PC-3 (cell line): ENCODE measurements at regions not wholly inside any gene's neighbourhood (a gene's known extent, or its start where the extent isn't known, plus 50 kb on each side); places are given as distances from the start of the nearest gene placed in this dataset.

Experiments used
- ATAC-seq: fragments of 200-7000 bp; cut with Tn5 transposase; 2 replicates; pipeline ENCODE4 v1.9.1; 2020; ENCODE audit warnings: mild to moderate bottlenecking, moderate library complexity
- BruUV-seq: library from RNA; stranded (reverse); fragments of 400-500 nt; replicated peaks from 2 replicates; lab custom pipeline; 2021; lab: Mats Ljungman, UMichigan
- CTCF ChIA-PET: fragments of 300-600 bp; sonication (Branson Sonifier 250); formaldehyde crosslinking; loops from one replicate; lab custom pipeline; 2022; ENCODE audit warnings: antibody characterized with exemption; lab: Charles Lee
- POLR2A ChIA-PET: fragments of 300-600 bp; sonication (Branson Sonifier 250); formaldehyde crosslinking; loops from one replicate; lab custom pipeline; 2022; ENCODE audit warnings: antibody characterized with exemption; ENCODE audit not compliant: unreplicated experiment; lab: Charles Lee
- DNase-seq: peaks from one replicate; pipeline ENCODE4 v3.0.0-alpha.2; 2015
- H2AFZ ChIP-seq: fragments of 300-600 bp; sonication (generic); 2 replicates; pipeline ENCODE4 v1.6.0; 2016; ENCODE audit warnings: antibody characterized with exemption, low read length
- H3F3A ChIP-seq: fragments of 300-600 bp; sonication (generic); one replicate; pipeline ENCODE4 v1.6.0; 2017; ENCODE audit warnings: antibody characterized with exemption, low read length, control low read depth, mild to moderate bottlenecking; ENCODE audit not compliant: unreplicated experiment
- H3K27ac ChIP-seq: fragments of 300-600 bp; sonication (generic); 2 replicates; pipeline ENCODE4 v1.5.1; 2016; ENCODE audit warnings: mild to moderate bottlenecking, low read length
- H3K27me3 ChIP-seq: fragments of 300-600 bp; sonication (generic); 2 replicates; pipeline ENCODE4 v1.6.1; 2016; ENCODE audit warnings: low read length, mixed read lengths
- H3K36me3 ChIP-seq: fragments of 300-600 bp; sonication (generic); 2 replicates; pipeline ENCODE4 v1.6.1; 2016; ENCODE audit warnings: low read depth, mixed run types, low read length, mixed read lengths
- H3K4me1 ChIP-seq: fragments of 300-600 bp; sonication (generic); 2 replicates; pipeline ENCODE4 v1.5.1; 2016; ENCODE audit warnings: low read length; ENCODE audit not compliant: insufficient read depth
- H3K4me2 ChIP-seq: fragments of 300-600 bp; sonication (generic); 2 replicates; pipeline ENCODE4 v1.6.0; 2016; ENCODE audit warnings: low read length
- H3K4me3 ChIP-seq: fragments of 300-600 bp; sonication (generic); 2 replicates; pipeline ENCODE4 v1.5.1; 2016; ENCODE audit warnings: mild to moderate bottlenecking, low read length, mixed read lengths
- H3K79me2 ChIP-seq: fragments of 300-600 bp; sonication (generic); 2 replicates; pipeline ENCODE4 v1.6.1; 2017; ENCODE audit warnings: low read length, mixed read lengths
- H3K9ac ChIP-seq: fragments of 300-600 bp; sonication (generic); 2 replicates; pipeline ENCODE4 v1.6.0; 2016; ENCODE audit warnings: mild to moderate bottlenecking, low read length
- H3K9me2 ChIP-seq: fragments of 300-600 bp; sonication (generic); replicated peaks from 2 replicates; pipeline ENCODE4 v1.6.1; 2016; ENCODE audit warnings: mixed run types, low read length, mixed read lengths
- H3K9me3 ChIP-seq: fragments of 300-600 bp; sonication (generic); 2 replicates; pipeline ENCODE4 v1.6.1; 2016; ENCODE audit warnings: low read length, mixed read lengths
- H4K20me1 ChIP-seq: fragments of 300-600 bp; sonication (generic); 2 replicates; pipeline ENCODE4 v1.6.1; 2016; ENCODE audit warnings: low read length, mixed read lengths
- CTCF ChIP-seq: fragments of 300-600 bp; sonication (generic); conservative IDR thresholded peaks from 2 replicates; pipeline ENCODE4 v1.5.1; 2017; ENCODE audit warnings: antibody characterized with exemption, low read depth, mild to moderate bottlenecking, low read length
- EZH2 ChIP-seq: fragments of 300-600 bp; sonication (generic); IDR thresholded peaks from one replicate; pipeline ENCODE4 v1.6.1; 2017; ENCODE audit warnings: antibody characterized with exemption, mild to moderate bottlenecking, low read length; ENCODE audit not compliant: unreplicated experiment
- EZH2phosphoT487 ChIP-seq: fragments of 300-600 bp; sonication (generic); IDR thresholded peaks from 2 replicates; pipeline ENCODE4 v1.6.1; 2018; ENCODE audit warnings: mild to moderate bottlenecking, antibody characterized with exemption, low read length, borderline replicate concordance
- intact Hi-C: fragments of 100-400 bp; cut with micrococcal nuclease; formaldehyde crosslinking; loops from 2 replicates; pipeline ENCODE4 v1.9.0; 2023

- intact Hi-C loops, result no loop called here
- H3K27ac ChIP-seq, result no peak overlapping the region
- no peaks in the 10 kb centered on the region for H4K20me1 ChIP-seq
- no peak overlapping the region for H3K4me2 ChIP-seq
- H3K9ac ChIP-seq, result no peak overlapping the region
- ChIA-PET POLR2A (no interaction called here), CTCF (no interaction called here)
- H3K4me1 ChIP-seq, result no peaks in the 10 kb centered on the region
- no peak overlapping the region for H3K4me3 ChIP-seq
- no TSS peak for BruUV-seq
- H3K36me3 ChIP-seq, result no peaks in the 10 kb centered on the region
- no peaks in the 10 kb centered on the region for H3F3A ChIP-seq
- no peaks in the 10 kb centered on the region for H3K9me2 ChIP-seq
- H3K79me2 ChIP-seq, result no peaks in the 10 kb centered on the region
- no peak for ATAC-seq
- no peaks in the 10 kb centered on the region for H3K9me3 ChIP-seq
- TF ChIP-seq EZH2 (no peak), EZH2phosphoT487 (no peak), CTCF (no peak)
- no peak for DNase-seq
- no peaks in the 10 kb centered on the region for H3K27me3 ChIP-seq
- H2AFZ ChIP-seq, result no peak overlapping the region
Measured at GRCh38 chr20:11315525-11315924, 602.2 kb upstream of the BTBD3 start.

- Histone ChIP-seq H3K9ac (no peak overlapping the region), H3K9me2 (no peaks in the 10 kb centered on the region), H3K27me3 (no peaks in the 10 kb centered on the region), H3K4me1 (no peaks in the 10 kb centered on the region), H3K79me2 (no peaks in the 10 kb centered on the region), H3K4me2 (no peak overlapping the region), H2AFZ (no peak overlapping the region), H3K27ac (no peak overlapping the region), H3F3A (no peaks in the 10 kb centered on the region), H3K4me3 (no peak overlapping the region), H3K36me3 (no peaks in the 10 kb centered on the region), H3K9me3 (peaks cover 5% of the 10 kb centered on the region), H4K20me1 (no peaks in the 10 kb centered on the region)
- ATAC-seq, result no peak
- TF ChIP-seq EZH2phosphoT487 (no peak), CTCF (no peak), EZH2 (no peak)
- ChIA-PET POLR2A (no interaction called here), CTCF (no interaction called here)
- no TSS peak for BruUV-seq
- intact Hi-C loops, result no loop called here
- no peak for DNase-seq
Measured at GRCh38 chr20:11316244-11316643, 601.4 kb upstream of the BTBD3 start.

- Histone ChIP-seq H3F3A (no peaks in the 10 kb centered on the region), H3K9me3 (peaks cover 15% of the 10 kb centered on the region), H3K4me2 (no peak overlapping the region), H3K36me3 (no peaks in the 10 kb centered on the region), H3K27me3 (no peaks in the 10 kb centered on the region), H3K9ac (no peak overlapping the region), H3K79me2 (no peaks in the 10 kb centered on the region), H3K4me1 (peaks cover 4% of the 10 kb centered on the region; the same call in 1 of the 2 replicates), H2AFZ (no peak overlapping the region), H4K20me1 (no peaks in the 10 kb centered on the region), H3K9me2 (no peaks in the 10 kb centered on the region), H3K27ac (no peak overlapping the region), H3K4me3 (no peak overlapping the region)
- TF ChIP-seq EZH2 (no peak), EZH2phosphoT487 (no peak), CTCF (no peak)
- POLR2A ChIA-PET, result interaction anchor here (0.6 kb wide), 1 partner anchor 50 kb away, joined by 4 read pairs; no protein-coding TSS in a partner anchor
- CTCF ChIA-PET, result no interaction called here
- ATAC-seq (no peak), DNase-seq (no peak)
- intact Hi-C loops, result no loop called here
- BruUV-seq, result no TSS peak
Measured at GRCh38 chr20:11320033-11320432, 597.7 kb upstream of the BTBD3 start.
